Loucy (cell line): ENCODE measurements at regions not wholly inside any gene's neighbourhood (a gene's known extent, or its start where the extent isn't known, plus 50 kb on each side); places are given as distances from the start of the nearest gene placed in this dataset.
"Not testable (repeated sequence)": the region's sequence is repeated elsewhere in the genome, so short reads cannot be mapped to it uniquely, and the experiment has no call there.

ENCODE experiments used
- EZH2phosphoT487 ChIP-seq: fragments of 200-600 bp; IDR thresholded peaks from 2 replicates; pipeline ENCODE4 v1.6.1; 2018; ENCODE audit warnings: antibody characterized with exemption, mild to moderate bottlenecking, moderate library complexity, borderline replicate concordance
- TF ChIP-seq, protein P1 (sequence below): fragments of 200-600 bp; sonication (generic); conservative IDR thresholded peaks from 2 replicates; pipeline ENCODE4 v1.5.1; 2014; ENCODE audit warnings: mild to moderate bottlenecking, antibody characterized with exemption, low read length

DNA sequence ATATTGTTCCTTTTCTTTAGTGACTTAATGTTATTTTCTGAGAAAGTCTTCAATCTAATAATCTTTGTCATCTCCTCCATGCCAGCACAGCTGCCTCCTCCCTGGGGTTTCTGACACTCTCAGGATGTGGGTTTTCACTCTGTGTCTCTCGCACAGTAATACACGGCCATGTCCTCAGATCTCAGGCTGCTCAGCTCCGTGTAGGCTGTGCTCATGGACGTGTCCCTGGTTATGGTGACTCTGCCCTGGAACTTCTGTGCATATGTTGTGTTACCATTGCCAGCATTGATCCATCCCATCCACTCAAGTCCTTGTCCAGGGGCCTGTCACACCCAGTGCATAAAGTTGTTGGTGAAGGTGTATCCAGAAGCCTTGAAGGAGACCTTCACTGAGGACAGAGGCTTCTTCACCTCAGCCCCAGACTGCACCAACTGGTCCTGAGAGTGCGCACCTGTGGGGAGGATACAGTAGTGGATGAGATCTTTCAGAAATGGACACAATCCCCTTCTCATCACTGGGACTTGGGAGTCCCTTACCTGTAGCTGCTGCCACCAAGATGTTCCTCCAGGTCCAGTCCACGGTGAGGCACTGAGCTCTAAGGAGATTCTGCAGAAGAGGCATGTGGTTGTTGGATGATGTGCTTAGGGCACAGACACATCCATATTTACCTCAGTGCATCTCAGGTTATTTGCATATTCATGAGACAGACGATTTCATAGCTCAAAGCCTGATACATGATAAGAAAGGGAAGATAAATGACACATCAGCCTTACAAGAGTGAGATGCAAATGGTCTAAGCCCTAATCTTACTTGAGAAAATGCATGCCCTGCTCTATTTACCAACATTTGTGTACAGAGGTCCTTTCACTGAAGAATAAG, 114.7 kb downstream of the OR4M2 start:
- TF ChIP-seq, protein P1, sequence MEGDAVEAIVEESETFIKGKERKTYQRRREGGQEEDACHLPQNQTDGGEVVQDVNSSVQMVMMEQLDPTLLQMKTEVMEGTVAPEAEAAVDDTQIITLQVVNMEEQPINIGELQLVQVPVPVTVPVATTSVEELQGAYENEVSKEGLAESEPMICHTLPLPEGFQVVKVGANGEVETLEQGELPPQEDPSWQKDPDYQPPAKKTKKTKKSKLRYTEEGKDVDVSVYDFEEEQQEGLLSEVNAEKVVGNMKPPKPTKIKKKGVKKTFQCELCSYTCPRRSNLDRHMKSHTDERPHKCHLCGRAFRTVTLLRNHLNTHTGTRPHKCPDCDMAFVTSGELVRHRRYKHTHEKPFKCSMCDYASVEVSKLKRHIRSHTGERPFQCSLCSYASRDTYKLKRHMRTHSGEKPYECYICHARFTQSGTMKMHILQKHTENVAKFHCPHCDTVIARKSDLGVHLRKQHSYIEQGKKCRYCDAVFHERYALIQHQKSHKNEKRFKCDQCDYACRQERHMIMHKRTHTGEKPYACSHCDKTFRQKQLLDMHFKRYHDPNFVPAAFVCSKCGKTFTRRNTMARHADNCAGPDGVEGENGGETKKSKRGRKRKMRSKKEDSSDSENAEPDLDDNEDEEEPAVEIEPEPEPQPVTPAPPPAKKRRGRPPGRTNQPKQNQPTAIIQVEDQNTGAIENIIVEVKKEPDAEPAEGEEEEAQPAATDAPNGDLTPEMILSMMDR = not testable (repeated sequence)
- TF ChIP-seq EZH2phosphoT487 = not testable (repeated sequence)
